ENCODE measurements at regions not wholly inside any gene's neighbourhood (a gene's known extent, or its start where the extent isn't known, plus 50 kb on each side); places are given as distances from the start of the nearest gene placed in this dataset.
"Not testable (repeated sequence)": the region's sequence is repeated elsewhere in the genome, so short reads cannot be mapped to it uniquely, and the experiment has no call there.

GRCh38 chr2:59342166-59342565, 1101.0 kb upstream of the FANCL start:
- peak; percentile 2 for DNase-seq (ENCODE audit: low read depth, low spot score)

GRCh38 chr2:59339837-59340207, 1098.7 kb upstream of the FANCL start:
- no peak for DNase-seq (ENCODE audit: low read depth, low spot score)

- DNase-seq (ENCODE audit: low read depth, low spot score): no peak
Measured at GRCh38 chr2:59339121-59339836, 1098.2 kb upstream of the FANCL start.

- no peak for DNase-seq (ENCODE audit: low read depth, low spot score)
Measured at GRCh38 chr2:59333007-59333406, 1091.9 kb upstream of the FANCL start.

GRCh38 chr2:59326581-59327365, 1085.6 kb upstream of the FANCL start:
- not testable (repeated sequence) for DNase-seq (ENCODE audit: low read depth, low spot score)

GRCh38 chr2:59322870-59323269, 1081.7 kb upstream of the FANCL start:
- DNase-seq (ENCODE audit: low read depth, low spot score): no peak

GRCh38 chr2:59322005-59322404, 1080.9 kb upstream of the FANCL start:
- no peak for DNase-seq (ENCODE audit: low read depth, low spot score)

- DNase-seq (ENCODE audit: low read depth, low spot score): no peak
Measured at GRCh38 chr2:59314031-59314766, 1073.1 kb upstream of the FANCL start.

- DNase-seq (ENCODE audit: low read depth, low spot score): no peak
Measured at GRCh38 chr2:59312967-59313940, 1072.1 kb upstream of the FANCL start.

- DNase-seq (ENCODE audit: low read depth, low spot score): no peak
Measured at GRCh38 chr2:59312029-59312428, 1070.9 kb upstream of the FANCL start.

GRCh38 chr2:59308108-59308507, 1067.0 kb upstream of the FANCL start:
- DNase-seq (ENCODE audit: low read depth, low spot score): no peak

GRCh38 chr2:59307196-59307595, 1066.1 kb upstream of the FANCL start:
- DNase-seq (ENCODE audit: low read depth, low spot score): no peak

GRCh38 chr2:59303272-59303671, 1062.1 kb upstream of the FANCL start:
- DNase-seq (ENCODE audit: low read depth, low spot score): no peak

GRCh38 chr2:59302683-59303082, 1061.6 kb upstream of the FANCL start:
- DNase-seq (ENCODE audit: low read depth, low spot score): no peak

GRCh38 chr2:59301466-59302402, 1060.6 kb upstream of the FANCL start:
- DNase-seq (ENCODE audit: low read depth, low spot score): peak; percentile 86

- DNase-seq (ENCODE audit: low read depth, low spot score): no peak
Measured at GRCh38 chr2:59297816-59298215, 1056.7 kb upstream of the FANCL start.

- peak; percentile 17 for DNase-seq (ENCODE audit: low read depth, low spot score)
Measured at GRCh38 chr2:59296279-59296678, 1055.2 kb upstream of the FANCL start.

- DNase-seq (ENCODE audit: low read depth, low spot score): no peak
Measured at GRCh38 chr2:59295524-59296162, 1054.5 kb upstream of the FANCL start.

- no peak for DNase-seq (ENCODE audit: low read depth, low spot score)
Measured at GRCh38 chr2:59288771-59289170, 1047.6 kb upstream of the FANCL start.
